Right lobe of liver (tissue), 4 donors: ENCODE measurements at regions not wholly inside any gene's neighbourhood (a gene's known extent, or its start where the extent isn't known, plus 50 kb on each side); places are given as distances from the start of the nearest gene placed in this dataset.

Experiments
- CTCF ChIP-seq, 4 donors: fragments of 200-600 bp in 3 of 4; fragments of 450-650 bp in 1 of 4; IDR thresholded peaks; one replicate each; pipeline versions ENCODE4 v1.5.1 to v1.8.0; 2016 to 2022; ENCODE audit warnings: antibody characterized with exemption in 4 of 4, mild to moderate bottlenecking in 2 of 4
- POLR2A ChIP-seq: fragments of 450-650 bp; IDR thresholded peaks from one replicate; pipeline ENCODE4 v1.6.1; 2017; ENCODE audit warnings: antibody characterized with exemption, mild to moderate bottlenecking
- donor health status: DM: no; HTN: no; CAD: no.
- donor health status: DM: no; HTN: no; CAD: no.
- donor health status: DM: no; HTN: yes; CAD: no.

GRCh38 chr9:20209391-20210340 lies 412.6 kb downstream of the MLLT3 start:
- no peak for TF ChIP-seq CTCF (IDR thresholded peaks at IDR 0.05)
- no peak for TF ChIP-seq POLR2A
